ENCODE measurements at regions not wholly inside any gene's neighbourhood (a gene's known extent, or its start where the extent isn't known, plus 50 kb on each side); places are given as distances from the start of the nearest gene placed in this dataset.

GRCh38 chr4:23130845-23131244 is 438.1 kb downstream of the GBA3 start:
- TF ChIP-seq EZH2 (IDR thresholded peaks at IDR 0.05; ENCODE audit: borderline replicate concordance, low read depth, low read length) (no peak), SIX5 (IDR thresholded peaks at IDR 0.05; ENCODE audit: borderline replicate concordance in 1 of 2, insufficient read depth in 1 of 2, low read depth in 1 of 2, low read length in 2 of 2) (no peak), SIRT6 (IDR thresholded peaks at IDR 0.05; ENCODE audit: low read depth, low read length) (no peak), ZNF354B (CRISPR knock-in tag; IDR thresholded peaks at IDR 0.05) (no peak), ELK1 (CRISPR knock-in tag; IDR thresholded peaks at IDR 0.05) (no peak), POLR2AphosphoS2 (IDR thresholded peaks at IDR 0.05; ENCODE audit: low read length) (no peak), POLR2A (conservative IDR thresholded peaks at IDR 0.05) (no peak), BHLHE40 (IDR thresholded peaks at IDR 0.05; ENCODE audit: low read length) (no peak), LARP7 (IDR thresholded peaks at IDR 0.05) (no peak)
- TF ChIP-seq, protein P1, sequence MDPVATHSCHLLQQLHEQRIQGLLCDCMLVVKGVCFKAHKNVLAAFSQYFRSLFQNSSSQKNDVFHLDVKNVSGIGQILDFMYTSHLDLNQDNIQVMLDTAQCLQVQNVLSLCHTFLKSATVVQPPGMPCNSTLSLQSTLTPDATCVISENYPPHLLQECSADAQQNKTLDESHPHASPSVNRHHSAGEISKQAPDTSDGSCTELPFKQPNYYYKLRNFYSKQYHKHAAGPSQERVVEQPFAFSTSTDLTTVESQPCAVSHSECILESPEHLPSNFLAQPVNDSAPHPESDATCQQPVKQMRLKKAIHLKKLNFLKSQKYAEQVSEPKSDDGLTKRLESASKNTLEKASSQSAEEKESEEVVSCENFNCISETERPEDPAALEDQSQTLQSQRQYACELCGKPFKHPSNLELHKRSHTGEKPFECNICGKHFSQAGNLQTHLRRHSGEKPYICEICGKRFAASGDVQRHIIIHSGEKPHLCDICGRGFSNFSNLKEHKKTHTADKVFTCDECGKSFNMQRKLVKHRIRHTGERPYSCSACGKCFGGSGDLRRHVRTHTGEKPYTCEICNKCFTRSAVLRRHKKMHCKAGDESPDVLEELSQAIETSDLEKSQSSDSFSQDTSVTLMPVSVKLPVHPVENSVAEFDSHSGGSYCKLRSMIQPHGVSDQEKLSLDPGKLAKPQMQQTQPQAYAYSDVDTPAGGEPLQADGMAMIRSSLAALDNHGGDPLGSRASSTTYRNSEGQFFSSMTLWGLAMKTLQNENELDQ (CRISPR knock-in tag; IDR thresholded peaks at IDR 0.05; ENCODE audit: borderline replicate concordance) = no peak
- TF ChIP-seq, protein P2, sequence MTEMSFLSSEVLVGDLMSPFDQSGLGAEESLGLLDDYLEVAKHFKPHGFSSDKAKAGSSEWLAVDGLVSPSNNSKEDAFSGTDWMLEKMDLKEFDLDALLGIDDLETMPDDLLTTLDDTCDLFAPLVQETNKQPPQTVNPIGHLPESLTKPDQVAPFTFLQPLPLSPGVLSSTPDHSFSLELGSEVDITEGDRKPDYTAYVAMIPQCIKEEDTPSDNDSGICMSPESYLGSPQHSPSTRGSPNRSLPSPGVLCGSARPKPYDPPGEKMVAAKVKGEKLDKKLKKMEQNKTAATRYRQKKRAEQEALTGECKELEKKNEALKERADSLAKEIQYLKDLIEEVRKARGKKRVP (CRISPR knock-in tag; IDR thresholded peaks at IDR 0.05) = no peak
- TF ChIP-seq, protein P3, sequence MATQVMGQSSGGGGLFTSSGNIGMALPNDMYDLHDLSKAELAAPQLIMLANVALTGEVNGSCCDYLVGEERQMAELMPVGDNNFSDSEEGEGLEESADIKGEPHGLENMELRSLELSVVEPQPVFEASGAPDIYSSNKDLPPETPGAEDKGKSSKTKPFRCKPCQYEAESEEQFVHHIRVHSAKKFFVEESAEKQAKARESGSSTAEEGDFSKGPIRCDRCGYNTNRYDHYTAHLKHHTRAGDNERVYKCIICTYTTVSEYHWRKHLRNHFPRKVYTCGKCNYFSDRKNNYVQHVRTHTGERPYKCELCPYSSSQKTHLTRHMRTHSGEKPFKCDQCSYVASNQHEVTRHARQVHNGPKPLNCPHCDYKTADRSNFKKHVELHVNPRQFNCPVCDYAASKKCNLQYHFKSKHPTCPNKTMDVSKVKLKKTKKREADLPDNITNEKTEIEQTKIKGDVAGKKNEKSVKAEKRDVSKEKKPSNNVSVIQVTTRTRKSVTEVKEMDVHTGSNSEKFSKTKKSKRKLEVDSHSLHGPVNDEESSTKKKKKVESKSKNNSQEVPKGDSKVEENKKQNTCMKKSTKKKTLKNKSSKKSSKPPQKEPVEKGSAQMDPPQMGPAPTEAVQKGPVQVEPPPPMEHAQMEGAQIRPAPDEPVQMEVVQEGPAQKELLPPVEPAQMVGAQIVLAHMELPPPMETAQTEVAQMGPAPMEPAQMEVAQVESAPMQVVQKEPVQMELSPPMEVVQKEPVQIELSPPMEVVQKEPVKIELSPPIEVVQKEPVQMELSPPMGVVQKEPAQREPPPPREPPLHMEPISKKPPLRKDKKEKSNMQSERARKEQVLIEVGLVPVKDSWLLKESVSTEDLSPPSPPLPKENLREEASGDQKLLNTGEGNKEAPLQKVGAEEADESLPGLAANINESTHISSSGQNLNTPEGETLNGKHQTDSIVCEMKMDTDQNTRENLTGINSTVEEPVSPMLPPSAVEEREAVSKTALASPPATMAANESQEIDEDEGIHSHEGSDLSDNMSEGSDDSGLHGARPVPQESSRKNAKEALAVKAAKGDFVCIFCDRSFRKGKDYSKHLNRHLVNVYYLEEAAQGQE (IDR thresholded peaks at IDR 0.05; ENCODE audit: borderline replicate concordance) = no peak
- TF ChIP-seq, protein P3 (CRISPR knock-in tag; IDR thresholded peaks at IDR 0.05; ENCODE audit: low read depth) = no peak
- TF ChIP-seq, protein P4, sequence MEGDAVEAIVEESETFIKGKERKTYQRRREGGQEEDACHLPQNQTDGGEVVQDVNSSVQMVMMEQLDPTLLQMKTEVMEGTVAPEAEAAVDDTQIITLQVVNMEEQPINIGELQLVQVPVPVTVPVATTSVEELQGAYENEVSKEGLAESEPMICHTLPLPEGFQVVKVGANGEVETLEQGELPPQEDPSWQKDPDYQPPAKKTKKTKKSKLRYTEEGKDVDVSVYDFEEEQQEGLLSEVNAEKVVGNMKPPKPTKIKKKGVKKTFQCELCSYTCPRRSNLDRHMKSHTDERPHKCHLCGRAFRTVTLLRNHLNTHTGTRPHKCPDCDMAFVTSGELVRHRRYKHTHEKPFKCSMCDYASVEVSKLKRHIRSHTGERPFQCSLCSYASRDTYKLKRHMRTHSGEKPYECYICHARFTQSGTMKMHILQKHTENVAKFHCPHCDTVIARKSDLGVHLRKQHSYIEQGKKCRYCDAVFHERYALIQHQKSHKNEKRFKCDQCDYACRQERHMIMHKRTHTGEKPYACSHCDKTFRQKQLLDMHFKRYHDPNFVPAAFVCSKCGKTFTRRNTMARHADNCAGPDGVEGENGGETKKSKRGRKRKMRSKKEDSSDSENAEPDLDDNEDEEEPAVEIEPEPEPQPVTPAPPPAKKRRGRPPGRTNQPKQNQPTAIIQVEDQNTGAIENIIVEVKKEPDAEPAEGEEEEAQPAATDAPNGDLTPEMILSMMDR (IDR thresholded peaks at IDR 0.05 in 2 of 3, conservative IDR thresholded peaks at IDR 0.05 in 1 of 3; ENCODE audit: insufficient read depth in 2 of 3, low read depth in 1 of 3, low read length in 3 of 3) = no peak

Data from K562 (cell line).